Suprapubic skin (tissue), 4 donors: ENCODE measurements at regions not wholly inside any gene's neighbourhood (a gene's known extent, or its start where the extent isn't known, plus 50 kb on each side); places are given as distances from the start of the nearest gene placed in this dataset.
A peak's percentile ranks its signal among the peaks of the same experiment; 100 is the strongest.

Source experiments
- DNase-seq, 2 donors: peaks; one replicate each; pipeline ENCODE4 v3.0.0-alpha.2; 2019; ENCODE audit warnings: low spot score in 2 of 2
- H3K27ac ChIP-seq: fragments of 200-600 bp; sonication (generic); one replicate; pipeline ENCODE4 v1.5.1; 2019
- H3K27me3 ChIP-seq: fragments of 200-600 bp; sonication (generic); one replicate; pipeline ENCODE4 v1.5.1; 2019
- H3K36me3 ChIP-seq: fragments of 200-600 bp; sonication (generic); one replicate; pipeline ENCODE4 v1.5.1; 2019
- H3K4me1 ChIP-seq: fragments of 200-600 bp; sonication (generic); one replicate; pipeline ENCODE4 v1.5.1; 2019
- H3K4me3 ChIP-seq: fragments of 200-600 bp; sonication (generic); one replicate; pipeline ENCODE4 v1.5.1; 2019; ENCODE audit warnings: mild to moderate bottlenecking
- H3K9me3 ChIP-seq: fragments of 200-600 bp; sonication (generic); one replicate; pipeline ENCODE4 v1.5.1; 2019
- EP300 ChIP-seq: sonication (generic); formaldehyde crosslinking; IDR thresholded peaks from one replicate; pipeline ENCODE4 v1.6.1; 2017; ENCODE audit warnings: antibody characterized with exemption
- POLR2A ChIP-seq, 2 donors: fragments of 450-650 bp; IDR thresholded peaks; one replicate each; pipeline ENCODE4 v1.6.1; 2017; ENCODE audit warnings: antibody characterized with exemption in 2 of 2, mild to moderate bottlenecking in 2 of 2, moderate library complexity in 2 of 2
- POLR2AphosphoS5 ChIP-seq, 3 donors: sonication (generic); formaldehyde crosslinking; IDR thresholded peaks; one replicate each; pipeline ENCODE4 v1.6.1; 2017; ENCODE audit warnings: antibody characterized with exemption in 3 of 3
- WGBS: methylation state at CpG from one replicate; pipeline ENCODE4 v1.1.5; 2018; 5-methylcytosine and 5-hydroxymethylcytosine counted together
- TF ChIP-seq, protein P1 (sequence below), 2 donors: fragments of 200-600 bp in 1 of 2; fragments of 450-650 bp in 1 of 2; sonication (generic) in 1 of 2; IDR thresholded peaks; one replicate each; pipeline ENCODE4 v1.5.1; 2016 to 2019; ENCODE audit warnings: antibody characterized with exemption in 2 of 2, mild to moderate bottlenecking in 1 of 2, moderate library complexity in 1 of 2

DNA sequence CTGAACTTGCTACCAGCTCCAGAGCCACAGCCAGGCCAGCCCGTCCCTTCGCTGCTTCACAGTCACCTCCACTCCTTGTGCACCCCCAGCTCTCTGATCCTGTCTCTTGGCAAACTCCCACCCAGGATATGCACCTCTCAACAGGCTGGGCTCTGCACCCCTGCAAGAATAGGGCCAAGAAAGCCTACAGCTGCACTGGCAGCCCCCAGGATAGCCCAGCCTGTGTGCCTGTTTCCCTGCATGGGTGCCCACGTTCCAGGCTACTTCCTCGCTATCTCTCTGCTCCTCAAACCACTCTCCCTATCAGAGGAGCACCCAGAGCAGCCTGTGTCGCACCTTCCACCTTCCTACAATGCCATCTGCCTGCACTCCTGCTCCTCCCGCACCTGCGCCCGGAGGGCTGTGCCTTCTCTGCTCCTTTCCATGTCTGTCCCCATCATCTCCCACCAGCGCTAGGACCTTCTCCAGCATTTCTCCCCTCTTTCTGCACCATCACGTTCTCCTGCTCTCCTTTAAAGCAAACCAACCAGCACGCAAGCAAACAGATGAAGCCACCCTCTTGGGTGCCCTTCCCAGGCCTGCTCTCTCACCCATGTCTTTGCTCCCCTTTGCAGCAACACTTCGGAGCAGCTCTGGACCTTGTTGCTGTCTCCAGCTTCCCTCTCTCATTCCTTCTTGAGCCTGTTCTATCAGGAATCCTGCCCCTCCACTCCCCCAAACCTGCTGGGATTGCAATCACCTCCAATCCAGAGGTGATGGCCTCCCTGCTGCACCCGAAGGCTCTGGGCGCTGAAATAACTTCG lies 313.2 kb upstream of the HS6ST1 start:
- peak; percentile 20 to 53 for DNase-seq
- WGBS = 94% methylated on average over 15 of the region's 15 CpGs
- H3K27me3 ChIP-seq = no peaks in the 10 kb centered on the region

DNA sequence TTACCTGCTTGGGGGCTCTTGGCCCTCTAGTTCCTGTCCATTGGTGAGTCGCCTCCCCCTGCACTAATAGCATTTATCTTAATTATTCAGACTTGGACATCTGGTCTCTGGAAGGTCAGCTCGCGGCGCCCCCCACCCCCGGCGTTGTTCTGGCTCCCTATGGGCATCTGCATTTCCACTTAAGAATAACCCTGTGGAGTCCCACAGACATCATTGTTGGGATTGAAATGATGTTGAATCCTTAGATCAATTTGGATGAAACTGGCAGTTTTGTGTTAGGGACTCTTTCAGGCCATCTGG lies 313.8 kb upstream of the HS6ST1 start:
- H3K36me3 ChIP-seq = no peaks in the 10 kb centered on the region
- no peak overlapping the region for H3K4me3 ChIP-seq
- peak; percentile 20 to 70 for DNase-seq
- 91% methylated on average over 6 of the region's 6 CpGs for WGBS
- TF ChIP-seq, protein P1, sequence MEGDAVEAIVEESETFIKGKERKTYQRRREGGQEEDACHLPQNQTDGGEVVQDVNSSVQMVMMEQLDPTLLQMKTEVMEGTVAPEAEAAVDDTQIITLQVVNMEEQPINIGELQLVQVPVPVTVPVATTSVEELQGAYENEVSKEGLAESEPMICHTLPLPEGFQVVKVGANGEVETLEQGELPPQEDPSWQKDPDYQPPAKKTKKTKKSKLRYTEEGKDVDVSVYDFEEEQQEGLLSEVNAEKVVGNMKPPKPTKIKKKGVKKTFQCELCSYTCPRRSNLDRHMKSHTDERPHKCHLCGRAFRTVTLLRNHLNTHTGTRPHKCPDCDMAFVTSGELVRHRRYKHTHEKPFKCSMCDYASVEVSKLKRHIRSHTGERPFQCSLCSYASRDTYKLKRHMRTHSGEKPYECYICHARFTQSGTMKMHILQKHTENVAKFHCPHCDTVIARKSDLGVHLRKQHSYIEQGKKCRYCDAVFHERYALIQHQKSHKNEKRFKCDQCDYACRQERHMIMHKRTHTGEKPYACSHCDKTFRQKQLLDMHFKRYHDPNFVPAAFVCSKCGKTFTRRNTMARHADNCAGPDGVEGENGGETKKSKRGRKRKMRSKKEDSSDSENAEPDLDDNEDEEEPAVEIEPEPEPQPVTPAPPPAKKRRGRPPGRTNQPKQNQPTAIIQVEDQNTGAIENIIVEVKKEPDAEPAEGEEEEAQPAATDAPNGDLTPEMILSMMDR (IDR thresholded peaks at IDR 0.05) = no peak
- no peaks in the 10 kb centered on the region for H3K4me1 ChIP-seq
- H3K27ac ChIP-seq = no peak overlapping the region
- no peaks in the 10 kb centered on the region for H3K27me3 ChIP-seq
- no peaks in the 10 kb centered on the region for H3K9me3 ChIP-seq

More for the DNA sequence above, 313.2 kb upstream of the HS6ST1 start:
- Histone ChIP-seq H3K9me3 (no peaks in the 10 kb centered on the region), H3K36me3 (no peaks in the 10 kb centered on the region), H3K4me1 (no peaks in the 10 kb centered on the region), H3K27ac (no peak overlapping the region), H3K4me3 (no peak overlapping the region)
- TF ChIP-seq EP300 (no peak), POLR2AphosphoS5 (IDR thresholded peaks at IDR 0.05) (no peak), POLR2A (IDR thresholded peaks at IDR 0.05) (no peak)
- TF ChIP-seq, protein P1 (IDR thresholded peaks at IDR 0.05) = no peak

DNA sequence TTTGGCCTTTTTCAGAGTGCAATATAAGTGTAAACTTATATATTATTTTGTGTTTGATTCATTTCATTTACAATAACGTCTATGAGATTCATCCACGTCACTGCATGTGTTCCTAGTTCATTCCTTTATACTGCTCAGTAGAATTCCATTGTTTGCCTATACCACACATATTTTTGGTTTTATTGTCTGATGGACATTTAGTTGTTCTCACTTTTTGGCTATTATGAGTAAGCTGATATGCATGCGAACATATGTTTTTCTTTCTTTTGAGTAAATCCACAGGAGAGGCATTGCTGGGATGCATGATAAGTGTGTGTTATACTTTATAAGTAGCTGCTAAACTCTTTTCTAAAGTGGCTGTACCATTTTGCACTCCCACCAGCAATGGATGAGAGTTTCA lies 314.8 kb upstream of the HS6ST1 start:
- Histone ChIP-seq H3K4me1 (no peaks in the 10 kb centered on the region), H3K27ac (no peak overlapping the region), H3K36me3 (no peaks in the 10 kb centered on the region), H3K9me3 (no peaks in the 10 kb centered on the region), H3K27me3 (no peaks in the 10 kb centered on the region), H3K4me3 (no peak overlapping the region)
- TF ChIP-seq, protein P1 (IDR thresholded peaks at IDR 0.05) = no peak
- no peak for TF ChIP-seq POLR2A (IDR thresholded peaks at IDR 0.05)
- no peak for TF ChIP-seq POLR2AphosphoS5 (IDR thresholded peaks at IDR 0.05)
- TF ChIP-seq EP300 = no peak
- WGBS = 95% methylated on average over 3 of the region's 3 CpGs
- DNase-seq = no peak

DNA sequence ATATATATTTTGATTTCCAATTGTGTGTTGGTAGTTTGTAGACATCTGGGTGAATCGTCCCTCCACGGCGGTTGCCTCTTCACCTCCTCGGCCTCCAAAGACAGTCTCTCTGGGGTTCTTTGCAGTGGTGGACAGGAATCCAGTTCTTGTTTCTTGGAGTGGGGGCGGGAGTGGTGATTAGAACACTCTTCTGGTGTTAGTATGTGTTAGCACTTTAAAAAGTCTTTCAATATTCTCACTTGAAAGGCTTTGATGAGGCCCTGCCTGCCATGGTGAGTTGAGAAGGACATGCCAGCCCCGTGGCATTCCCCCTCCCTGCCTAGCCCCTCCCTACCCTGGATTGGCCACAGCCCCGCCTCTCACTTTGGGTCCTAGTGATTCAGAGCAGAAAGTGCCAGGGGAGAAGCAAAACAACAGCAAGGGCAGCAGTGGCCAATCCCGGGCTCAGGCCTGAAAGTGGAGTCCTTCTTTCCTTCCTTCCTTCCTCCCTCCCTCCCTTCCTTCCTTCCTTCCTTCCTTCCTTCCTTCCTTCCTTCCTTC lies 316.8 kb upstream of the HS6ST1 start:
- 84% methylated on average over 8 of the region's 8 CpGs for WGBS

DNA sequence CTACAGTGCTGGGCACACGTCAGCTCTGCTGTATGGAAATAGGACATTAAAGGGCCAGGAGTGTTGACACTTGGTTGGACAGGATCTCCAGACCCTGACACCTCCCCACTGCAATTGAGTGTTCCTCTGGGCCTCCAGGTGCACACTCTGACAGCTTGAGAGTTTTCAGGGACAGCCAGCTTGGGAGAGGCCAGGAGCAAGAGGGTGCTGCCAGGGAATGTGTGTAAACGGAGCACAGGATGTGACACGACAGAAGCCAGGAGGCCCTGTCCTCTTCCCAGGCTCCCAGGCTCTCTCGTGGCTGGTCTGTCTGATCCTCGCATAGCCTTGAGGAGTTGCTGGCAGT lies 318.1 kb upstream of the HS6ST1 start:
- Histone ChIP-seq H3K4me3 (no peak overlapping the region), H3K36me3 (no peaks in the 10 kb centered on the region), H3K27ac (no peak overlapping the region), H3K27me3 (no peaks in the 10 kb centered on the region), H3K4me1 (no peaks in the 10 kb centered on the region), H3K9me3 (no peaks in the 10 kb centered on the region)
- DNase-seq = peak in 1 of 2 donors; percentile 46
- WGBS = 79% methylated on average over 5 of the region's 5 CpGs
- TF ChIP-seq, protein P1 (IDR thresholded peaks at IDR 0.05) = no peak
- TF ChIP-seq POLR2A (IDR thresholded peaks at IDR 0.05) (no peak), POLR2AphosphoS5 (IDR thresholded peaks at IDR 0.05) (no peak), EP300 (no peak)

More for the DNA sequence above, 316.8 kb upstream of the HS6ST1 start:
- Histone ChIP-seq H3K4me3 (no peak overlapping the region), H3K4me1 (no peaks in the 10 kb centered on the region), H3K9me3 (no peaks in the 10 kb centered on the region), H3K36me3 (no peaks in the 10 kb centered on the region), H3K27me3 (no peaks in the 10 kb centered on the region), H3K27ac (no peak overlapping the region)
- peak; percentile 32 to 37 for DNase-seq
- TF ChIP-seq, protein P1 (IDR thresholded peaks at IDR 0.05) = no peak
- TF ChIP-seq EP300 (no peak), POLR2AphosphoS5 (IDR thresholded peaks at IDR 0.05) (no peak), POLR2A (IDR thresholded peaks at IDR 0.05) (no peak)
